ENCODE measurements at regions not wholly inside any gene's neighbourhood (a gene's known extent, or its start where the extent isn't known, plus 50 kb on each side); places are given as distances from the start of the nearest gene placed in this dataset.

DNA sequence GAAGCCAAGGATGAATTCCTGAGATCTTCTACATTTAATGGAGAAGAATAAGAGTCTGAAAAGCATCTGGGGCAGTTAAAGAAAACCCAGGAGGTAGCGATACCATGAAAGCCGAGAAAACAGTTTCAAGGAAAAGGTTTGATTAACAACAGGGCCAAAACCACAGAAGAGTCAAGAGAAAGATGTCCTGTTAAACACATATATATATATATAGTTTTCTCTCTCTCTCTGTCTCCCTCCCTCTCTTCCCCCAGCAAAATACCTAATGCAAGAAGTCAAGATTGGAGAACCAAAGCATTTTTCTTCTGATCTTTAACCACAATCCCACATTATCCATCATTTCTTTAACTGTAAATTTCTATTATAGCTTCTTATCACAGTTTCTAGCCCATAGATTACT, 261.4 kb downstream of the SNX13 start:
- no peaks in the 10 kb centered on the region for H3K9me3 Mint-ChIP-seq
- H3K27ac Mint-ChIP-seq: no peak overlapping the region
- H3K4me3 Mint-ChIP-seq: no peak overlapping the region
- ATAC-seq (replicated peaks): no peak
- H3K36me3 Mint-ChIP-seq (ENCODE audit: low read depth): no peaks in the 10 kb centered on the region
- H3K27me3 Mint-ChIP-seq: no peaks in the 10 kb centered on the region
- no peaks in the 10 kb centered on the region for H3K4me1 Mint-ChIP-seq

DNA sequence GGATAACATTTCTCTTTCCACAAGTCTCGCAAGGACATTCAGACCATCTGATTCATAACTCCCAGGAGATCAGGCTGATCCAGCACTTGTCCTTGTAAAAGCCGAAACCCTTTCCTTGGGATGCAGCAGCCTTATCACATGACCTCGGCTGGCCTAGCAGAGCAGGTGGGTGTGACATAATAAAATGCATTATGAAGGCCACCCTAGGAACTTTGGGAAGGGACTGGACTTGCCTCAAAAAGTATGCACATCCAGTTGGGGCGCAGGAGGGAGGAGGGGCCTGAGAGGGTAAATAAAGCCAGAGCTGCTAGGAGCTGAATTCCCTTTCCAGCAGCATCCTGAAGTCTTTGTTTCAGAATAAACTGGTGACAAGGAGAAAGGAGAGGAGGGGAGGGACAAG, 260.8 kb downstream of the SNX13 start:
- H3K4me1 Mint-ChIP-seq: no peaks in the 10 kb centered on the region
- H3K27ac Mint-ChIP-seq: no peak overlapping the region
- H3K9me3 Mint-ChIP-seq: no peaks in the 10 kb centered on the region
- no peaks in the 10 kb centered on the region for H3K27me3 Mint-ChIP-seq
- no peak overlapping the region for H3K4me3 Mint-ChIP-seq
- H3K36me3 Mint-ChIP-seq (ENCODE audit: low read depth): no peaks in the 10 kb centered on the region
- ATAC-seq (replicated peaks): no peak

DNA sequence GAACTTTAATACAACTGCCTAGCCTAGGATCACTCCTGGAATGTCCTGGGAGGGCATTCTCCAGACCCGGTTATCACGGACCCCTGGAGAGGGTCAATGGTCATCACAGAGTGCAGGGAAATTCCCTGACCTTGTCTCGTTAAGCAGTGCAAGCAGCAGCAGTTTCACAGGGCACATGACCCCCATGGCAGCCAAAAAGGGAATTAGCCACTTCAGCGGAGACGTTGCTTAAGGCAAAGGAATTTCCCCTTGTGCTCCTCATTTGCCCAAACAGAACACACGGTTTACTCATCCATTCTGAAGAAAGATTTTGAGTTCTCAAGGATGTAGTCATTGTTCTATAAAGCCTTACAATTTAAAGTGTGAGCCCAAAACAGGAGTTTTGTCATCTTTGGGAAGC, 260.3 kb downstream of the SNX13 start:
- H3K9me3 Mint-ChIP-seq: no peaks in the 10 kb centered on the region
- no peaks in the 10 kb centered on the region for H3K36me3 Mint-ChIP-seq (ENCODE audit: low read depth)
- H3K4me3 Mint-ChIP-seq: no peak overlapping the region
- no peaks in the 10 kb centered on the region for H3K27me3 Mint-ChIP-seq
- H3K27ac Mint-ChIP-seq: no peak overlapping the region
- no peaks in the 10 kb centered on the region for H3K4me1 Mint-ChIP-seq
- no peak for ATAC-seq (replicated peaks)

DNA sequence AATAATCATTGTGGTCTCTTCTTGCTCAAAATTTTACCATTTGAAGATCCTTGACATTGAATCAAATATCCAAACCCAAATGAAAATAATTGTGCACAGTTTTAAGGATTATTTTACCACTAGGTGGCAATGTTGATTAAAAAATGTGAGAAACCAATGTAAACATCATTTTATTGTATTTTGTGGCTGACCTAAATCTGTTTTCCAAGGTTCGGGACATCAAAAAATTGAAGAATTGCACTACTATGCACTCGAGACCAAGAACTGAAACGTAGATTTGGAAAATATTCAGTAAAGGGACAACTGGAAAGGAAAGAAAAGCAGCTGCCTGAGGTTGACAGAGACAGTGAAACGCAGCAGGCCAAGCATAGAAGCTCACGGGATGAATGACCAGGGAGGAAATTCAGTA, 259.3 kb downstream of the SNX13 start:
- H3K9me3 Mint-ChIP-seq: no peaks in the 10 kb centered on the region
- H3K27ac Mint-ChIP-seq: no peak overlapping the region
- ATAC-seq (replicated peaks): no peak
- H3K4me3 Mint-ChIP-seq: no peak overlapping the region
- no peaks in the 10 kb centered on the region for H3K36me3 Mint-ChIP-seq (ENCODE audit: low read depth)
- H3K27me3 Mint-ChIP-seq: no peaks in the 10 kb centered on the region
- H3K4me1 Mint-ChIP-seq: no peaks in the 10 kb centered on the region

DNA sequence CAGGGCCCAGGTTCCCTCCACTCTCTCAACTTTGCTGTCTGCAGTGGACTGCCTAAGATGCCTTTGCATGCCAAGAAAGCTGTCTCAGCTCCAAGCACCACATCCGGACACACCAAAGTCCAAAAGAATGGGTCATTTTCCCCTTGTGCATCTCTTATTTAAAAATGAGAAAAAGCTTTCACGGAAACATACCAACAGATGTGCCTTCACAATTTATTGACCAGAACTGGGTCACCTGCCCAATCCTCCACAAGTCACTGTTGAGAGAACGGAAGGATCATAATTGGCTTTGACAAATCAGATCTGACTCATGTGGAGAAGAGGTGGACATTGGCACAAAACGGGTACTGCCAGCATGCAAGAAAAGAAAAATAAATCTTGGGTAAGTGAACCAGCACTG, 258.3 kb downstream of the SNX13 start:
- H3K4me3 Mint-ChIP-seq: no peak overlapping the region
- no peak overlapping the region for H3K27ac Mint-ChIP-seq
- no peak for ATAC-seq (replicated peaks)
- H3K9me3 Mint-ChIP-seq: no peaks in the 10 kb centered on the region
- no peaks in the 10 kb centered on the region for H3K36me3 Mint-ChIP-seq (ENCODE audit: low read depth)
- H3K27me3 Mint-ChIP-seq: no peaks in the 10 kb centered on the region
- no peaks in the 10 kb centered on the region for H3K4me1 Mint-ChIP-seq

DNA sequence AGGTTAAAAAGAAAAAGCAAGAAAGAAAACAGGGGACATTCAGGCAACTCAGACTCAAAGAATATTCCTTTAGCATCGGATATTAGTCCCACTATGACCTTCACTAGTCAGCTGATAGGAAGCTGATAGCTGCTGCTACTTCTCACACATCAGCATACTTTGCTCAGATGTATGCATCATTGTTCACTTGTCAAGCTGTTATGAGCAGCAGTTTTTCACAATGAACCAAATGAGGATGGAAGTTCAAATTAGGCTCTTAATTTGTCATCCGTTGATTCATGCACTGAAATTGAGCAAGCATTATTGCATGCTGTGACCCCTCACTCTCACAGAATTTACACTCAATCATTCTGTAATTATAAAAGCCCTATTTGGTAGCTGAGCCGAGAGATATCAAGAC, 257.7 kb downstream of the SNX13 start:
- Mint-ChIP-seq H3K27ac (no peak overlapping the region), H3K9me3 (no peaks in the 10 kb centered on the region), H3K36me3 (ENCODE audit: low read depth) (no peaks in the 10 kb centered on the region), H3K27me3 (no peaks in the 10 kb centered on the region), H3K4me3 (no peak overlapping the region), H3K4me1 (no peaks in the 10 kb centered on the region)
- ATAC-seq (replicated peaks): no peak

DNA sequence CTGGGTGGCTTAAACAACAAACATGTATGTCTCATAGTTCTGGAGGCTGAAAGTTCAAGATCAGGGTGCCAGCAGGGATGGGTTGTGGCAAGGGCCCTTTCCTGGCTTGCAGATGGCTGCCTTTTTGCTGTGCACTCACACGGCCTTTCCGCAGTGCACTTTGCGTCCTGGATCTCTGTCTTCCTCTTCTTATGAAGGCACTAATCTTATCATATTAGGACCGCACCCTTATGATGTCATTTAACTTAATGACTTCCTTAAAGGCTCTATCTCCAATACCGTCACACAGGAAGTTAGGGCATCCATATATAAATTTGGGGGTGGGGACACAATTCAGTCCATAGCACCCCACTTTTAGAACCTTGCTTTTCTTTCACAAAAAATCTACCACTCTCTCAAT, 255.2 kb downstream of the SNX13 start:
- H3K27ac Mint-ChIP-seq: no peak overlapping the region
- no peaks in the 10 kb centered on the region for H3K36me3 Mint-ChIP-seq (ENCODE audit: low read depth)
- no peak overlapping the region for H3K4me3 Mint-ChIP-seq
- no peaks in the 10 kb centered on the region for H3K4me1 Mint-ChIP-seq
- H3K27me3 Mint-ChIP-seq: no peaks in the 10 kb centered on the region
- H3K9me3 Mint-ChIP-seq: no peaks in the 10 kb centered on the region
- ATAC-seq (replicated peaks): no peak

DNA sequence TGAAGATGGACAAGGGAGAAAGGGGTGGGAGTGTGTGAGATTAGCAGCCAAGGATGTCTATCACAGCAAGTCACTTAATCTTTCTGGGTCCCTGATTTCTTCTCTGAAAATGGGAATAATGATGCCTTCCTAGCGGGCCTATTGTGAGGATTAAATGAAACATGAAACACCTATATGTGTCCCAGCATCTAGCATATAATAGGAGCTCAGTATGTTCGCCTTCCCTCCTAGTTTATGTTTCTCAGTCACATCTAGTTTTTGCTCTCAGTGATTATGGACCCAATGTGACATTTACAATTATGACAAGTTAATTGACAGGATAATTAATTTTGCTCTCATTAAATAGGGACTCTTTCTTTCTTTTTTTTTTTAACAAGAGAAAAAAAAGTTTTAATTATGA, 252.9 kb downstream of the SNX13 start:
- no peaks in the 10 kb centered on the region for H3K27me3 Mint-ChIP-seq
- H3K36me3 Mint-ChIP-seq (ENCODE audit: low read depth): no peaks in the 10 kb centered on the region
- H3K4me1 Mint-ChIP-seq: no peaks in the 10 kb centered on the region
- no peak overlapping the region for H3K4me3 Mint-ChIP-seq
- ATAC-seq (replicated peaks): no peak
- no peak overlapping the region for H3K27ac Mint-ChIP-seq
- H3K9me3 Mint-ChIP-seq: no peaks in the 10 kb centered on the region

DNA sequence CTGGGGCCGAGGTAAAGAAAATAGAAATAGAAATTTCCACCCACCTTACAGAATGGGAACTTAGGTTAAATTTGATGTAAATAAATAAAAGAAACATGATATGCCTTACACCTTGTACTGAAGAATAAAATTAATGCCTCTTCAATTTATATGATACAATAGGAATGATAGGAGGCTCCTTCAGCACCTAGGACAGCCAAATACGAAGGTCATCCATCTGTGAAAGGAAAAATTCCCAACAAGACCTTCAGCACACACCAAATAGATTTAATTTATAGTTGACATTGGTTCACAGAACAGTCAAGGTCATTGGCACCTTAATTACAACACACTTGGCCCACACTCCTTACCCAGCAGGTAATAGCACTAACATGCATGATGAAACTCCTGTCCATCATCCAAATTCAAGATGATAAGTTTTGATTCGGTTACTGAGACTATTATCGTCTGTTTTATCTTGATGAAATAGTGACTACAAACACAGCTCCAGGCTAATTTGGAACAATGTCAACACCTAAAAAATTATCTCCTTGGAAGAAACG, 250.9 kb downstream of the SNX13 start:
- Mint-ChIP-seq H3K4me1 (no peaks in the 10 kb centered on the region), H3K27ac (no peak overlapping the region), H3K27me3 (no peaks in the 10 kb centered on the region), H3K9me3 (no peaks in the 10 kb centered on the region), H3K36me3 (ENCODE audit: low read depth) (no peaks in the 10 kb centered on the region), H3K4me3 (no peak overlapping the region)
- ATAC-seq (replicated peaks): no peak

DNA sequence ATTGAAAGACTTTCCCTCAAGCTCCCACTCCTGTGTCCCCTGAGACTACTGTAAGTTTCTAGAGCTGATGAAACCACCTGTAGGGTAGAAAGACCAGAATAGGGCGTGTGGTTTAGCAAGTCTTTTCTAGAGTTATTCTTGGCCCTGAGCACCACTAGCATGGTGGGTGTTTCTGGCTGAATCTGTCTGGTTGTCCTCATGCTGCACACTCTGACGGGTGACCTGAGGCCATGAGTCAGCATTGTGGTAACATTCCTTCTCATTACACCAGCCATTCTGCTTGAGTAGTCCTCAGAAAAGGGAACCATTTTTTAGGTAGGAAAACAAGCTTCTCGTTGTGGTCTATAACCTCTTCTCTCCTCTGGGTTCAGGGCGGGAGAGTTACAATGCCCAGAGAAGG, 250.3 kb downstream of the SNX13 start:
- no peak overlapping the region for H3K4me3 Mint-ChIP-seq
- H3K27ac Mint-ChIP-seq: no peak overlapping the region
- no peaks in the 10 kb centered on the region for H3K4me1 Mint-ChIP-seq
- H3K36me3 Mint-ChIP-seq (ENCODE audit: low read depth): no peaks in the 10 kb centered on the region
- H3K27me3 Mint-ChIP-seq: no peaks in the 10 kb centered on the region
- no peaks in the 10 kb centered on the region for H3K9me3 Mint-ChIP-seq
- ATAC-seq (replicated peaks): no peak

DNA sequence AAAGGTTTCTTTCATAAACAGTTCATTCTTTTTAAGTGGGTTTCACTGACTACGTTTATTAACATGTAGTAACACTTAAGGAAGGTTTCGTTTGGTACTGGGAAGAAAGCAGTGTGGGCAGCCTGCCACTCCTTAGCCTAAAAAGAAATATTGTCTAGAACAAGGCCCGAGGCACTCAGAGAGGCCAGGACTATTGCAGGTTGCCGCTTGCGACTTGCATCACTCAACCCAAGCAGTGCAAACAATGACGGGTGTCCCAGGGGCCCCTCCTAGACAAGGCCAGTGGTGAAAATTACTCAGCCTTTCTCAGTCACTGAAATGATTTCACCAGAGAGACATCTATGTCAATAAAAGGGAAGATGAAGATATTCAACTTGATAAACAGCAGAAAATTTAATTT, 243.9 kb downstream of the SNX13 start:
- Mint-ChIP-seq H3K27ac (no peak overlapping the region), H3K36me3 (ENCODE audit: low read depth) (no peaks in the 10 kb centered on the region), H3K4me1 (no peaks in the 10 kb centered on the region), H3K4me3 (no peak overlapping the region), H3K9me3 (peaks cover 9% of the 10 kb centered on the region), H3K27me3 (peaks cover 6% of the 10 kb centered on the region)
- no peak for ATAC-seq (replicated peaks)

DNA sequence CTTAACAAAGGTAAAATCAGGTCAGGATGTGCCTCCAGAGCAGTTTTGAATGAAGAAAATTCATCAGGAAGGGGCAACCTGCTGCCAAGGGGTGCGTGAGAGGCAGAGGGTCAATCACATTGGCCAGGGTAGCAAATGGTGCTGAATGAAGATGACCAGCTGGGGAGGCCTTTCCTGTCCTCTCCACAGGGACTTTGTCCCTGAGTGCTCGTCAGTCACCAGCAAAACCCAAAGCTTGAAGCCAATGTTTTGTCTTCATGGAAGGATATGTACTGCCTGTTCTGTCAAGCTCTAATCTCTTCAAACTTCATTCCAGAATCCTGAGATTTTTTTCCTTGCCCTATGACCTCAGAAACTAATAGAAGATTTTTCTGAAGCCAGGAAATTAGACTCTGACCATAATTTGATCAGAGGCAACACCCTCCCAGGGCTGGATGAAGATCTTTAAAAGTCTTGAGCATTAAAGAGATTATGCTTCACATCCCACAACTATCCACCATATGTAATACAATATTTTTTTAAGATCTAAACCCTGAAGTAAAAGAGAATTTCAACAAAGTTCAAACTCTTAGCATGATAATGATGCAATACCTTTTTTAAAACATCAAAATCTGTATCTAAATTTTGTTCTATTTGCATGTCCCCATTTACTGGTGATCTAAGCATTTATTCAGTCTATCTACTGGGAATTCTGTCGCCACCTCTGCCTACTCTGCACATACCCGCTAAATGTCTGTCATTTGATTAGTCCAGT, 243.0 kb downstream of the SNX13 start:
- ATAC-seq (replicated peaks): no peak
- H3K4me1 Mint-ChIP-seq: no peaks in the 10 kb centered on the region
- no peak overlapping the region for H3K27ac Mint-ChIP-seq
- H3K9me3 Mint-ChIP-seq: peaks cover 9% of the 10 kb centered on the region
- H3K36me3 Mint-ChIP-seq (ENCODE audit: low read depth): no peaks in the 10 kb centered on the region
- H3K4me3 Mint-ChIP-seq: no peak overlapping the region
- peaks cover 10% of the 10 kb centered on the region for H3K27me3 Mint-ChIP-seq

DNA sequence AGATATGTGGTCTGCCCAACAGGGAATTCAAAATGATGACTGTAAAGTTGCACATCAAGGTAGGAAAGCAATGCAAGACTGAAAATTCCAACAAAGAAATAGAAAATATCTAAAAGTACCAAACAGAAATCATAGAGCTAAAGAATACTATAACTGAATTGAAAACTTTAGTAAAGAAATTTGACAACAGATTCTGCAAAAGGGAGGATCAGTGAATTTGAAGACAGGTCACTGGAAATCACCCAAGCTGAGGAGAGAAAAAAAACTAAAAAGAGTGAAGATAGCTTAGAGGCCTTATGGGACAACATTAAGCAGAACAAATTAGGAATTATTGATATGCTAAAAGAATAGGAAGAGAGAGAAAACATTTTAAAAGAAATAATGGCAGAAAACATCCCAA, 240.6 kb downstream of the SNX13 start:
- H3K9me3 Mint-ChIP-seq: peaks cover 9% of the 10 kb centered on the region
- peaks cover 10% of the 10 kb centered on the region for H3K27me3 Mint-ChIP-seq
- H3K4me3 Mint-ChIP-seq: no peak overlapping the region
- H3K36me3 Mint-ChIP-seq (ENCODE audit: low read depth): no peaks in the 10 kb centered on the region
- H3K27ac Mint-ChIP-seq: no peak overlapping the region
- no peak for ATAC-seq (replicated peaks)
- H3K4me1 Mint-ChIP-seq: no peaks in the 10 kb centered on the region

DNA sequence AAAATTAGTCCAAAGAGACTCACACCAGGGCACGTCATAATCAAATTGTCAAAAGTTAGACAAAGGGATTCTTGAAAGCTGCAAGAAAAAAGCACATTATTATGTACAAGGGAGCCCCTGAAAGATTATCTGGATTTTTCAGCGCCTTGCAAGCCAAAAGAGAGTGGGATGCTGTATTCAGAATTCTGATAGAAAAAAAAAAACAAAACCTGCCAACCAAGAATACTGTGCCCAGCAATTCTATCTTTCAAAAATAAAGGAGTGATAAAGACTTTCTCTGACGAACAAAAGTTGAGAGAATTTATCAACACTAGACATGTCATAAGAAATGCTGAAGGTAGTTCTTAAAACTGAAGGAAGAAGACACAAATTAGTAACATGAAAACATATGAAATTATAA, 240.2 kb downstream of the SNX13 start:
- Mint-ChIP-seq H3K9me3 (peaks cover 9% of the 10 kb centered on the region), H3K36me3 (ENCODE audit: low read depth) (no peaks in the 10 kb centered on the region), H3K4me1 (no peaks in the 10 kb centered on the region), H3K4me3 (no peak overlapping the region), H3K27me3 (peaks cover 10% of the 10 kb centered on the region), H3K27ac (no peak overlapping the region)
- ATAC-seq (replicated peaks): no peak

DNA sequence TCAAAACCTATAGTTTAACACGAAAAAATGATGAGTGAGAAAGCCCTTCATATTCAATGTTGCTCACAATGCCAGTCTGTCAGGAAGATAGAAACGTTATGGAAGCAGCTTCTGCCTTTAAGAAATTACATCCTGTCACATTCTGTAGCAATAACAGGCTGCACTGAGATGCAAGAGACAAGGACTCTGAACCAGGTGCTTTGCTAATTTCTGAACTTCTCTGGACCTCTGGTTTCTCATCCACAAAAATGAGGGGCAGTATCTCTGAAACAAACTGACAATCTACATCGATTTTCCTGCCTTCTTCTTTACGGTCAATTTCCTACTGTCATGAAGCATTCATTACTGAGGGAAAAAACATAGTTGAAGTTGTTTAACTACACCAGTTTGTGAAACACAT, 234.0 kb downstream of the SNX13 start:
- no peak overlapping the region for H3K4me3 Mint-ChIP-seq
- H3K27ac Mint-ChIP-seq: no peak overlapping the region
- no peaks in the 10 kb centered on the region for H3K4me1 Mint-ChIP-seq
- no peaks in the 10 kb centered on the region for H3K36me3 Mint-ChIP-seq (ENCODE audit: low read depth)
- no peak for ATAC-seq (replicated peaks)
- H3K27me3 Mint-ChIP-seq: peaks cover 5% of the 10 kb centered on the region
- H3K9me3 Mint-ChIP-seq: no peaks in the 10 kb centered on the region

DNA sequence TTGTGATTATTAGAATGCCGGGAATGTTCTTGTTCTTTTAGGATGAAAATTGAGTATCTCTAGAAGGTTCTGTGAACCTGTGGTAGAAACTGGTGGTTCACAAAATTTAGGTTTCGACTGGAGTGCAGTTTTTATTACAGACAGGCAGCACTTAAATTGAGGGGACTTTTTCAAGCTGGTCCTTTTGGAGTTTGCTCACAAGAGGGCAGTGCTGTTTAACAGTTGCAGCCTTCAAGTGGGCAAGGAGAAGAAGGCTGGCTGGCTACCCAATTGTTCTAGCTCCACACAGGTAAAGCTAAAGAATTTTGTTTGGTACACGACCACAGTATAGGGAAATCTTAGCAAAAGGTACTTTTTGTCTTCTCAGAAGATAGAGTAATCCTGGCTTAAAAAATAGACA, 233.6 kb downstream of the SNX13 start:
- H3K27ac Mint-ChIP-seq: no peak overlapping the region
- no peaks in the 10 kb centered on the region for H3K36me3 Mint-ChIP-seq (ENCODE audit: low read depth)
- no peak overlapping the region for H3K4me3 Mint-ChIP-seq
- no peaks in the 10 kb centered on the region for H3K4me1 Mint-ChIP-seq
- H3K9me3 Mint-ChIP-seq: no peaks in the 10 kb centered on the region
- peaks cover under 1% of the 10 kb centered on the region for H3K27me3 Mint-ChIP-seq
- ATAC-seq (replicated peaks): peak; percentile 52

Measured in activated T-helper 17 cell treated with anti-CD3 and anti-CD28 coated beads, Interleukin-2, amount 50 U/mL, for 72 hours (primary cell).